GM19455 (cell line): ENCODE measurements at regions not wholly inside any gene's neighbourhood (a gene's known extent, or its start where the extent isn't known, plus 50 kb on each side); places are given as distances from the start of the nearest gene placed in this dataset.
"Not testable (repeated sequence)": the region's sequence is repeated elsewhere in the genome, so short reads cannot be mapped to it uniquely, and the experiment has no call there.

ENCODE experiments used
- ATAC-seq: cut with Tn5 transposase; IDR thresholded peaks from one replicate; pipeline ENCODE4 v1.9.1; 2021; ENCODE audit not compliant: unreplicated experiment

- no peak for ATAC-seq
These were observed 247.2 kb upstream of the CTBP2 start for GRCh38 chr10:125407557-125407956.

GRCh38 chr10:125407000-125407502 is 246.7 kb upstream of the CTBP2 start:
- no peak for ATAC-seq

- ATAC-seq = not testable (repeated sequence)
These were observed 244.5 kb upstream of the CTBP2 start for GRCh38 chr10:125404902-125405301.

DNA sequence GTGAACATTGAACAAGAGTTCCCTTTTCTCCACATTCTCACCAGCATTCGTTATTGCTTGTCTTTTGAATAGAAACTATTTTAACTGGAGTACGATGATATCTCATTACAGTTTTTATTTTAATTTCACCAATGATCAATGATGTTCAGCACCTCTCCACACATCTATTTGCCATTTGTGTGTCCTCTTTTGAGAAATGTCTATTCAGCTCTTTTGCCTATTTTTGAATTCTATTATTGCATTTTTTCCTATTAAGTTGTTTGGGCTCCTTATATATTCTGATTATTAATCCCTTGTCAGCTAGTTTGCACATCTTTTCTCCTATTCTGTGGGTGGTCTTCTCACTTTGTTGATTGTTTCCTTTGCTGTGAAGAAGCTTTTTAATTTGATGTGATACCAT is 241.1 kb upstream of the CTBP2 start:
- no peak for ATAC-seq

DNA sequence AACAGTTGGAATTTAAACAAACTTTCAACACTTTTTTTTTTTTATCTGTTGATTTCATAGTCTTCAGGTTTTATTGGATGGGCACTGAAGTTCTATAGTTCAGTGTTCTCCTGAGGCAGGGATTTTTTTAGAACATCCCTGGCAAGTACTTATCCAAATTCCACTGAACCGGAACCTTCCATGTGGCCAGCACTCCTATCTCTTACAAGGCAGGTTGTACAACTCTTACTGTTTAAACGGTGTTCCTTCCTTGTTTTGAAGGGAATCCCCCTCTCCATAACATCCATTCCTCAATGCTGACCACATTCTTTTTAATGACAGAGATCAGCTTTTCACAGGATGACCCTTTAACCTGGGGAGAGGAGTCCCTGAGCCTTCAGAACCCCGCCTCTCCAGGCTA is 238.9 kb upstream of the CTBP2 start:
- no peak for ATAC-seq

GRCh38 chr10:125398270-125398669 is 237.9 kb upstream of the CTBP2 start:
- no peak for ATAC-seq

DNA sequence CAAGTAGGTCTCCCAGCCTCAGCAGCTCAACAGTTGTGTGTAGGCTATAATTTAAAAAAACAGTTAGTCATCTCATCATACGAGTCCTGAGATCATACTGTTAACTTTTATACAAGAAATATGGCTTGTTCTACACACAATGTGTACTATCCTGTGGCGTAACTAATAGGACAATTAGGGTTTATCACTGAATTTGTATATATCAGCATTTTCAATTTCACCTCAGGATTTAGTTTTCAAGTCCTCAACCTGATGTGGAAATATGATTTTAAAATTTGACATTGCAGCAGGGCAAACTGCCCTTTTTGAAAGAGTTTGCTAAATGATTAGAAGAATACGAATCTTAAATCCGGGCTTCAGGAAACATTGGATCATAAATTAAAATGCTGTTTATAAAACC is 237.2 kb upstream of the CTBP2 start:
- ATAC-seq = no peak

- no peak for ATAC-seq
These were observed 236.3 kb upstream of the CTBP2 start for GRCh38 chr10:125396676-125397075.

DNA sequence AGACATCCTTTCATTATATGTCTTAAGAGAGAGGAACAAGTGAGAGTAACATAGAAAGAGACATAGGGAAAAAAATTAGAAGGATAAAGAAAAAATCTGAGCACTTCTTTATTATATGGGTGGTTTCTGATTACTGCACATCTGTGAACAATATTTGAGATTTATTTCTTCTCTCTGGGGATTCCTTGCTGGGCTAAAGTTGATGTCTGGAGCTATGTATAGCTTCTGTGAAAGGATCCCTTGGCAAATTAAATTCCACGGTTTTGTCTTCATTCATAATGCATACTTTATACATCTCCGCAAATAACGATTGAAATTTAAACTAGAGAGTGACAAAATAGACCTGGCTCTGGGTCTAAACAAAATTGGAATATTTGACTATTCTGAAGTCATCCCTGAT is 232.2 kb upstream of the CTBP2 start:
- no peak for ATAC-seq

DNA sequence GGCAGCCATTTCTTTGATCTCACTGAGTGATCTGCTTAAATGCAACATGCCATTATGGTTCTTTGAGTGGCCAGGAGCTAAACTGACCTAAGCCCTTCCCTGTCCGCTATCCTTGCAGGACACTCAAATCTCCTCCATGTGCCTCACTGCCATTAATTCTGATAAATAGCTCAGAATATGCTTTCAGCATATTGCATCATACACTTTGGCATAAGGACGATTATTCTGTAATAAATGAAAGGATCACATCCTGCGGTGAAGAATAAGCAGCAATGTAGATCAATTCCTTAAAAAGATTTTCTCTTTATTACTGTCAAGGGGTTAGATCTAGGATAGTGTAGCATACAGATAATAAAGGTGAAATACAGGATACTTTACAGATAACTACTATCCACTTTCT is 231.8 kb upstream of the CTBP2 start:
- ATAC-seq = no peak

- no peak for ATAC-seq
These were observed 229.3 kb upstream of the CTBP2 start for GRCh38 chr10:125389648-125390047.

- ATAC-seq = no peak
These were observed 219.2 kb upstream of the CTBP2 start for GRCh38 chr10:125379592-125379991.

GRCh38 chr10:125377368-125377767 is 217.0 kb upstream of the CTBP2 start:
- ATAC-seq = no peak

DNA sequence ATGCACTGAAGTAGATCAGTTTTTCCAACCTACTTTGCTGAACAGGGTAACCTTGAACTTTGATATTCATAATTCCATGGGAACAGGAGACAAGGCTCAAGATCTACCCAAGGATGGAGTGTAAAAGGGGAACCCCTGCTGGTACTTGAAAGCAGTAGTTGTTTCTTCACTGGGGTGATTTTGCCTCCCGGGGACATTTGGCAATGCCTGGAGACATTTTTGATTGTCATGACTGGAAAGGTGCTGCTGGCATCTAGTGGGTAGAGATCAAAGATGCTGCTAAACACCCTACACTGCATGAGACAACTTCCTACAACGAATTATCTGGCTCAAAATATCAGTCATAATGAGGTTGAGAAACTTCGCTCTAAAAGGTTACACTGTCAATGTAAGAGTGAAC is 214.8 kb upstream of the CTBP2 start:
- no peak for ATAC-seq

GRCh38 chr10:125373546-125373945 is 213.2 kb upstream of the CTBP2 start:
- no peak for ATAC-seq

- ATAC-seq = no peak
These were observed 210.2 kb upstream of the CTBP2 start for GRCh38 chr10:125370578-125370977.

- ATAC-seq = no peak
These were observed 209.3 kb upstream of the CTBP2 start for GRCh38 chr10:125369382-125370326.

GRCh38 chr10:125368146-125368545 is 207.8 kb upstream of the CTBP2 start:
- no peak for ATAC-seq

DNA sequence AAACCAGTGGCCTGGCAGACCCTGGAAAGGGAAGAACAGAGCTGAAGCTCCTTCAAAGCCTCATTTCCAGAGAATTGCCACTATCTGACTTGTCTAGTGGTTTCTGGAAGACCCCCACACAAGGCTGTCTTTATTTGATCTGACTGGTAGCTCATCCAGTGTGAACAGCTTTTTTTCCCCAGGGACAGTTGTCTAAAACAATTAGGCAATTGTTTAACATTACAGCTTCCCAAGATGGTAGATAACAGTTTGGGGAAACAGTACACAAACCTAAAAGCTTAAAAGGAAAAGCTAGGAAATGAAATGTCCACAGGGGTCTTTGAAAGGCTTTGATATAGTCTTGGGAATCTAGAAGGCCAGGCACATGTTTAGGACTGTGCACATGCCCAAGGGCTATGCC is 203.4 kb upstream of the CTBP2 start:
- no peak for ATAC-seq

GRCh38 chr10:125362950-125363349 is 202.6 kb upstream of the CTBP2 start:
- no peak for ATAC-seq

GRCh38 chr10:125359401-125359800 is 199.0 kb upstream of the CTBP2 start:
- ATAC-seq = no peak

DNA sequence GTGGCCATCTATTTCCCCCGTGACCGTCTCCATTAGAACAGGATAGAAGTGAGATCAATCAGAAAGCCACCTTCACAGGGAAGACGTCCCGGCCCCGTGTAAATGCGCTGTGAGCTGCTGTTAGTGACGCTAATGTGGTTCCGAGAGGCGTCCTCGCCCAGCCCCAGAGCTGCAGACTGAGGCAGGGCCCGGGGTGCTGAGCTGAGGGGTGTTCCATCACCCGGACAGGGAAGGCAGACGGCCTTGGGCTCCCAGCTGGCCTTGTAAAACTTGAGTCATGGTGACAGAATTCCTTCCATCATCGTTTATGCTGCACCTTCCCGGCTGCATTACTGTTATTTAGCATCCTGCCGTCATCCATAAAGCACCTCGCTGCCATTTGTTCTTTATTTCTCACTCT is 195.3 kb upstream of the CTBP2 start:
- no peak for ATAC-seq

- no peak for ATAC-seq
These were observed 190.2 kb upstream of the CTBP2 start for GRCh38 chr10:125350519-125350918.
